Caco-2 (cell line): ENCODE measurements at regions not wholly inside any gene's neighbourhood (a gene's known extent, or its start where the extent isn't known, plus 50 kb on each side); places are given as distances from the start of the nearest gene placed in this dataset.

ENCODE experiments used
- BruUV-seq: library from RNA; stranded (reverse); fragments of 400-500 nt; replicated peaks from 2 replicates; lab custom pipeline; 2021; lab: Mats Ljungman, UMichigan
- CTCF ChIA-PET: fragments of 300-600 bp; sonication (Branson Sonifier 250); formaldehyde crosslinking; loops from one replicate; lab custom pipeline; 2022; ENCODE audit warnings: antibody characterized with exemption; lab: Charles Lee
- POLR2A ChIA-PET: fragments of 300-600 bp; sonication (Branson Sonifier 250); formaldehyde crosslinking; loops from one replicate; lab custom pipeline; 2022; ENCODE audit warnings: antibody characterized with exemption; lab: Charles Lee
- DNase-seq, 2 experiments: peaks; one replicate each; pipeline versions ENCODE4 v3.0.0 to v3.0.0-alpha.2; 2020 to 2022
- H3K27me3 ChIP-seq: replicated peaks from 2 replicates; pipeline ENCODE4 v1.6.0; 2011; ENCODE audit warnings: low read length; ENCODE audit not compliant: control insufficient read depth, insufficient read depth
- H3K36me3 ChIP-seq: 2 replicates; pipeline ENCODE4 v1.5.1; 2011; ENCODE audit warnings: low read length; ENCODE audit not compliant: control insufficient read depth, insufficient read depth
- H3K4me1 ChIP-seq: fragments of 250-450 bp; sonication (Bioruptor Pico); 2 replicates; pipeline ENCODE4 v1.5.1; 2020; ENCODE audit warnings: mild to moderate bottlenecking
- H3K4me3 ChIP-seq: 2 replicates; pipeline ENCODE4 v1.5.1; 2011; ENCODE audit warnings: low read depth, mild to moderate bottlenecking, control low read depth, low read length
- H3K9me3 ChIP-seq: fragments of 250-450 bp; sonication (Bioruptor Pico); 2 replicates; pipeline ENCODE4 v1.5.1; 2020; ENCODE audit warnings: mild to moderate bottlenecking, moderate library complexity
- H3K27ac Mint-ChIP-seq: one replicate; pipeline ENCODE4 v1.8.0; 2022; ENCODE audit warnings: mixed read lengths; ENCODE audit not compliant: unreplicated experiment
- H3K27me3 Mint-ChIP-seq: one replicate; pipeline ENCODE4 v1.8.0; 2022; ENCODE audit warnings: mixed read lengths; ENCODE audit not compliant: insufficient read depth, unreplicated experiment
- H3K36me3 Mint-ChIP-seq: one replicate; pipeline ENCODE4 v1.8.0; 2022; ENCODE audit warnings: mild to moderate bottlenecking, mixed read lengths; ENCODE audit not compliant: insufficient read depth, unreplicated experiment
- H3K4me1 Mint-ChIP-seq: one replicate; pipeline ENCODE4 v1.8.0; 2022; ENCODE audit warnings: low read depth, mixed read lengths; ENCODE audit not compliant: unreplicated experiment
- H3K4me3 Mint-ChIP-seq: one replicate; pipeline ENCODE4 v1.8.0; 2022; ENCODE audit warnings: mild to moderate bottlenecking, moderate library complexity, mixed read lengths; ENCODE audit not compliant: unreplicated experiment
- H3K9me3 Mint-ChIP-seq: one replicate; pipeline ENCODE4 v1.8.0; 2022; ENCODE audit warnings: mixed read lengths; ENCODE audit not compliant: unreplicated experiment
- intact Hi-C: fragments of 100-400 bp; cut with micrococcal nuclease; formaldehyde crosslinking; loops from one replicate; pipeline ENCODE4 v1.10.0; 2022; ENCODE audit not compliant: unreplicated experiment
- TF ChIP-seq, protein P1 (sequence below), 2 experiments: fragments of 200-600 bp in 1 of 2; IDR thresholded peaks; 1 replicate in 1 of 2; 2 replicates in 1 of 2; pipeline versions ENCODE4 v1.5.1 to v1.8.0; 2011 to 2022; ENCODE audit warnings: antibody characterized with exemption in 1 of 2, control low read depth in 1 of 2, inconsistent platforms in 1 of 2, low read depth in 1 of 2, low read length in 1 of 2, mild to moderate bottlenecking in 1 of 2, moderate library complexity in 1 of 2; ENCODE audit not compliant: insufficient read depth in 1 of 2, severe bottlenecking in 1 of 2, unreplicated experiment in 1 of 2

DNA sequence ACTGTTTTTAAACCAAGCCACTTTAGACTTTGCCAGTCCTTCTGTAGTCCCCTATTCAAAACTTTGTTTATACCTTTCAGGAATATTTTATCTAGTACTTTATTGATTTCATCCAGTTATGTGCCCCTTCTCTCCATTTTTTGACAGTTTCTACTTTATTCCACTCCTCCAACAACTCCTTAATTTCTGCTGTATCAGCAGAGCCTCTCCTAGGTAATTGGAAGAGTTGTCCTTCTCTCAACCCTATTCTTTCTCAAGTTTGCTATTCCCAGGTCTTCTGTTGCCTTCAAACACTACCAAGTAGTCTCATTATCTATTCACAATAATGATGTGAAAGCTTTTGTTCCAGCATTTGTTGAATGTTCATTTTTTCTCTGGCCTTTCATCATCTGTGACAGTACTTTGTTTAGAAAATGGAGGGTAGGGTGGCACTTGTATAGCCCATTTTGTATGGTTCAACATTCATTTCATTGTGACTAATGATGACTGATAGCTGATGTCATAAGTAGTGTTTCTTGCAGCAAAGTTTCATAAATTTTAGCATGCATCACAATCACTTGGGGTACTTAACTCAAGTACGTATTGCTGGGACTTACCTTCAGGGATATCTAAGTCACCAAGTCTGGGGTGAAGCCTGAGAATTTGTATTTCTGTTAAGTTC is 204.4 kb upstream of the DMRT1 start:
- Histone ChIP-seq H3K4me1 (peaks cover 6% of the 10 kb centered on the region), H3K36me3 (no peaks in the 10 kb centered on the region), H3K27me3 (no peaks in the 10 kb centered on the region), H3K9me3 (no peaks in the 10 kb centered on the region; the same call in 1 of the 2 replicates), H3K4me3 (no peak overlapping the region)
- ChIA-PET CTCF (no interaction called here), POLR2A (no interaction called here)
- TF ChIP-seq, protein P1, sequence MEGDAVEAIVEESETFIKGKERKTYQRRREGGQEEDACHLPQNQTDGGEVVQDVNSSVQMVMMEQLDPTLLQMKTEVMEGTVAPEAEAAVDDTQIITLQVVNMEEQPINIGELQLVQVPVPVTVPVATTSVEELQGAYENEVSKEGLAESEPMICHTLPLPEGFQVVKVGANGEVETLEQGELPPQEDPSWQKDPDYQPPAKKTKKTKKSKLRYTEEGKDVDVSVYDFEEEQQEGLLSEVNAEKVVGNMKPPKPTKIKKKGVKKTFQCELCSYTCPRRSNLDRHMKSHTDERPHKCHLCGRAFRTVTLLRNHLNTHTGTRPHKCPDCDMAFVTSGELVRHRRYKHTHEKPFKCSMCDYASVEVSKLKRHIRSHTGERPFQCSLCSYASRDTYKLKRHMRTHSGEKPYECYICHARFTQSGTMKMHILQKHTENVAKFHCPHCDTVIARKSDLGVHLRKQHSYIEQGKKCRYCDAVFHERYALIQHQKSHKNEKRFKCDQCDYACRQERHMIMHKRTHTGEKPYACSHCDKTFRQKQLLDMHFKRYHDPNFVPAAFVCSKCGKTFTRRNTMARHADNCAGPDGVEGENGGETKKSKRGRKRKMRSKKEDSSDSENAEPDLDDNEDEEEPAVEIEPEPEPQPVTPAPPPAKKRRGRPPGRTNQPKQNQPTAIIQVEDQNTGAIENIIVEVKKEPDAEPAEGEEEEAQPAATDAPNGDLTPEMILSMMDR (IDR thresholded peaks at IDR 0.05; ENCODE audit: insufficient read depth in 1 of 2, low read depth in 1 of 2, low read length in 1 of 2, severe bottlenecking in 1 of 2, unreplicated experiment in 1 of 2): no peak
- Mint-ChIP-seq H3K36me3 (peaks cover 23% of the 10 kb centered on the region), H3K4me3 (no peak overlapping the region), H3K27me3 (no peaks in the 10 kb centered on the region), H3K4me1 (peaks cover 1% of the 10 kb centered on the region), H3K27ac (no peak overlapping the region), H3K9me3 (no peaks in the 10 kb centered on the region)
- BruUV-seq: no TSS peak
- DNase-seq: no peak
- intact Hi-C loops: no loop called here

DNA sequence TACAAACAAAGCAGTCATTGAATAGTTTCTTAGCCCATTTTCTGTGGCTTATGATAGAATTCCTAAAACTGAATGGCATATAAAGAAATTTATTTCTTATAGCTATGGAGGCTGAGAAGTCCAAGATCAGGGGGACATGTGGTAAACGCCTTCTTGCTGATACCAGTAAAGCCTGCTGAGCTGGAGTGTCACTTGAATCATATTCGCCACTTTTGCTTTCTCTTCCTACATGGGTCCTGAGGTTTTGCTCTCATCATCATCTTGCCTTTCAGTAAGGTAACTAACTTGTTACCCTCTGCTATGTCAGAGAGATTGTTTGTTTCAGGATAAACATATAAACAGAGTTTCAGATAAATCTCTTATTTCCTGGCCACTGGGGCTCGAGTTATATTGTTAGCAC is 203.3 kb upstream of the DMRT1 start:
- BruUV-seq: no TSS peak
- intact Hi-C loops: no loop called here
- CTCF ChIA-PET: no interaction called here

DNA sequence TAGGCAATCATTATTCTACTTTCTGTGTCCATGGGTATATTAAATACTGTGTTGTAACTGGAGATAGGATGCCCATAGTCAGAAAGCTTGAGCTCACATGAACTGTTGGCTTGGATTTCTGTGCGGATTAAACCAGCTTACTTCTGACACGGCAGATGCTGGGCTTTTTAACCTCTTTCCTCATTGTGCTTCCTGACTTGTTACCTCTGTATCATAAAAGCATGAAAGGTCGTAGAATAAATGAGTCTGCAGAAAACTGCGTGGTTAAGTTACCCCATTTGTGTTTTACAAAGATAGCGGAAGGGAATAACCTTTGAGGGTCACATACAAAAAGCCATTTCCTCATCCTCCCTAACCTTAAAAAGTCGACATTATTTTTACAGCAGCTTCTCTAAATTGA is 199.5 kb upstream of the DMRT1 start:
- ChIA-PET CTCF (no interaction called here), POLR2A (no interaction called here)
- H3K27me3 ChIP-seq: no peaks in the 10 kb centered on the region
- H3K4me1 Mint-ChIP-seq: no peaks in the 10 kb centered on the region
- no peak overlapping the region for H3K4me3 Mint-ChIP-seq
- H3K36me3 Mint-ChIP-seq: peaks cover 13% of the 10 kb centered on the region
- BruUV-seq: no TSS peak
- TF ChIP-seq, protein P1 (IDR thresholded peaks at IDR 0.05; ENCODE audit: insufficient read depth in 1 of 2, low read depth in 1 of 2, low read length in 1 of 2, severe bottlenecking in 1 of 2, unreplicated experiment in 1 of 2): no peak
- no peak overlapping the region for H3K27ac Mint-ChIP-seq
- DNase-seq: no peak
- H3K4me1 ChIP-seq: peaks cover 6% of the 10 kb centered on the region
- no peaks in the 10 kb centered on the region for H3K36me3 ChIP-seq
- no peaks in the 10 kb centered on the region for H3K9me3 Mint-ChIP-seq
- no peaks in the 10 kb centered on the region for H3K9me3 ChIP-seq
- intact Hi-C loops: no loop called here
- no peaks in the 10 kb centered on the region for H3K27me3 Mint-ChIP-seq
- no peak overlapping the region for H3K4me3 ChIP-seq

More for the DNA sequence above, 203.3 kb upstream of the DMRT1 start:
- Histone ChIP-seq H3K4me1 (peaks cover 6% of the 10 kb centered on the region), H3K4me3 (no peak overlapping the region), H3K36me3 (no peaks in the 10 kb centered on the region), H3K27me3 (no peaks in the 10 kb centered on the region), H3K9me3 (no peaks in the 10 kb centered on the region; the same call in 1 of the 2 replicates)
- POLR2A ChIA-PET: no interaction called here
- Mint-ChIP-seq H3K27me3 (no peaks in the 10 kb centered on the region), H3K27ac (no peak overlapping the region), H3K9me3 (no peaks in the 10 kb centered on the region), H3K36me3 (peaks cover 23% of the 10 kb centered on the region), H3K4me3 (no peak overlapping the region), H3K4me1 (no peaks in the 10 kb centered on the region)
- TF ChIP-seq, protein P1 (IDR thresholded peaks at IDR 0.05; ENCODE audit: insufficient read depth in 1 of 2, low read depth in 1 of 2, low read length in 1 of 2, severe bottlenecking in 1 of 2, unreplicated experiment in 1 of 2): no peak
- no peak for DNase-seq
